ENCODE measurements at regions not wholly inside any gene's neighbourhood (a gene's known extent, or its start where the extent isn't known, plus 50 kb on each side); places are given as distances from the start of the nearest gene placed in this dataset.
"Not testable (repeated sequence)": the region's sequence is repeated elsewhere in the genome, so short reads cannot be mapped to it uniquely, and the experiment has no call there.

DNA sequence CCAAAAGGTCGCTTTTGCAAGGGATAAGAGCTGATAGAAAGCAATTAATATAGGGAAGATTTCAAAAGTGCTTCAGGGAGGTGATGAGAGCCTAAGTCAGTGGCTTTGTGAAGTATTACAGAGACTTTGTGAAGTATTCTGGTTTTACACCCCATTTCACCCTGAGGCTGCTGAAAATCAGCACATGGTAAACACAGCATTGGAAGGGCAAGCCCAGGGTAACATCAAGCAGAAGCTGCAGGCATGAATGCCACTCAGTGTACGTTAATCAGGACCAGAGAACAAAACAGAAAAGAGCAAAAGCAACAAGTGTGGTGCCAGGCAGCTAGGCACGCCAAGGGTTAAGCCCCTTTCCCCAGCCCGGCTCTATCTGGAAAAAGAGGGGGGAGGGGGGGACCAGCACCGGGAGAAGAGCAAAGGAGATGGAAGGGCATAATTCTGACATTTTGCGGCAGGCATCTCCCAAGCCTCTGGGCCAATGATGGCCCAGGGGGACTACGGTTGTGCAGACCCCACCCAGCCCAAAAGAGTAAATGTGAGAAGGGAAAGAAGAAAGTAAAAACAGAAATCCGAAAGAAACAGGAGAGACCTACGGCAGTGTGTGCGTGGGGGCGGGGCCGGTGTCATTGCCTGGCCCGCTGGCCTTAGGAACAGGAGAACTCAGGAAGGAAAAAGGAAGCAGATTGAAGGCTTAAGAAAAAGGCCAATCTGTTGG lies 58.9 kb downstream of the DHRS2 start:
- DNase-seq: peak in 1 of 2 experiments; percentile 11

DNA sequence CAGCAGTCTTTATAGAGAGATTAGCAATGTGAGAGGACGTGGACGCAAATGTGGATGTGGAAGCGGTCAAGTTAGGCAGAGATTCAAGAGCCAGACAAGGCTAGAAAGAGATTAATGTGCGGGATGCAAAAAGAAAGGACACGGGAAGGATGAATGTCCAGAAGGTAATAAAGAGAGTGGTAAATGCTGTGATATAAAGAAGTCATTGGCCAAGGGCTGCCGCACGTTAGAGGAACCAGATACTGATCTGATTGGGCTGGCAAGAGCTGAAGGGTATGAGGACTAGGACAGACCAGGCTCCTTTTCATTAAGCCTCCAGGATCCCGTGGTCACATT lies 59.5 kb downstream of the DHRS2 start:
- no peak for DNase-seq

GRCh38 chr14:23696701-23697239 lies 60.6 kb downstream of the DHRS2 start:
- no peak for DNase-seq

- no peak for DNase-seq
Observed at GRCh38 chr14:23697680-23698079, 61.5 kb downstream of the DHRS2 start.

GRCh38 chr14:23702656-23703426 lies 66.7 kb downstream of the DHRS2 start:
- DNase-seq: no peak

- DNase-seq: no peak
Observed at GRCh38 chr14:23704890-23705289, 68.7 kb downstream of the DHRS2 start.

DNA sequence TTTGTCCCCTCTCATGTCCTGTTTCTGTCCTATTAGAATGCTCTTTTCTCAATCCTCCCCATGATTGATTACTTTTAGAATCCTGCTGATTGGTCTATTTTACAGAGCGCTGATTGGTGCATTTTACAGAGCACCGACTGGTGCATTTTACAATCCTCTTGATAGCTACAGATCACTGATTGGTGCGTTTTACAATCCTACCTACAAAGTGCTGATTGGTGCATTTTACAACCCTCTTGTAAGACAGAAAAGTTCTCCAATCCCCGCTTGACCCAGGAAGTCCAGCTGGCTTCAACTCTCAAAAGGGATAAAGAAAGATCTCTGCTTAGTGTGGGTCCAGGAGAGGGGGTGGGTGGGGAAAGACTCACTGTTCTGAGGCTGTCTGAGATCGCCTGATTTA lies 71.3 kb downstream of the DHRS2 start:
- no peak for DNase-seq

DNA sequence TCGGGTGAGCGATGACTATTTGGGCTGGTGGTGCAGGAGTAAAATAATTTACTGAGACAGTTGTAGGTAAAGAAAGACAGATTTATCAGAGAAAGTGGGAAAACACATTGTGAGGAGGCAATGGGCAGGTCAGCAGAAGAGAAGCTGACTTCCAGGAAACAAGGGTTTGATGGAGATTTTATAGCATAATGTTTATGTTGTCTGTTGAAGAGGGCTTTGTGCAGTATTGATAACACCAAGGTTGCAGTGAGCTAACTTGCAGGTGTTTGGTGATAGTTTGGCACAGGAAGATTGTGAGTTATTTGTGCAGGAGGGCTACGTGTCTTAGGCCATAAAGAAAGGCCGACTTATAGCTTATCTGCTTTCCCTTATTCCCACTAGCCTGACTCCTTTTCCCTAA lies 72.2 kb downstream of the DHRS2 start:
- DNase-seq: no peak

GRCh38 chr14:23709923-23710322 lies 73.8 kb downstream of the DHRS2 start:
- no peak for DNase-seq

DNA sequence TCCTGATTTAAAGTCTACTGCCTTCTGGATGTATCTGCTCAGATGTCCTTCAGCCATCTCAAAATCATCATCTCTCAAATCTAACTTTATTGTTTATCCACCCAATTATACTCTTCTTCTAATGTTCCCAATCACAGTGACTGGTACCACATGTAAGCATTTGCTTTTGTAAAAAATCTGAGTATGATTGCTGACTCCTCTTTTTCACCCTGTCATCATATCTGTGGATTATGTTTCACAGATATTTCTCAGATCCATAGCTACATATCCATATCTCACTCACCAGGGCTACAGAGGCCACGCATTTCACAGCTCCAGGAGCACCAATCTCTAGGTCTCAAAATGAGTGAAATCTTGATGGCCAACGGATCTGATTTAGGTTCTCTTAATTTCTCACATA lies 76.1 kb downstream of the DHRS2 start:
- no peak for DNase-seq

GRCh38 chr14:23719225-23719985 lies 83.2 kb downstream of the DHRS2 start:
- no peak for DNase-seq

DNA sequence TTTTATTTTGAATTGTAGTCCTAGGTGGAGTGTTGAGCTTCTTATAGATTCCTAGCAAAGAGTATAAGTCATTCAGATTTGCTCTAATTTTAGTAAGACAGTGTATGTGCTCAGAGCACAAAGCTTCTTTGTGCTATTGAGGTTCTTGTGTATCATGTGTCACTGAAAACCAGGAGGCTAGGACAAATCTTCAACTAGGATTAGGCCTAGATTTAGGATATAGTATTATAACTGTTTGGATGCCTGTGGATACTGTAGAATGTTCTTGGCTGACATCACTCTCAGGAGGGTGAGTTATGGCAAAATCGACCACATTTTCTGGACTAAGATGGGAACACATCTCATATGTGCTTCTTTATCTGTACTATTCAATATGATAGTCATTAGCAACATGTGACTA lies 86.5 kb downstream of the DHRS2 start:
- DNase-seq: no peak

DNA sequence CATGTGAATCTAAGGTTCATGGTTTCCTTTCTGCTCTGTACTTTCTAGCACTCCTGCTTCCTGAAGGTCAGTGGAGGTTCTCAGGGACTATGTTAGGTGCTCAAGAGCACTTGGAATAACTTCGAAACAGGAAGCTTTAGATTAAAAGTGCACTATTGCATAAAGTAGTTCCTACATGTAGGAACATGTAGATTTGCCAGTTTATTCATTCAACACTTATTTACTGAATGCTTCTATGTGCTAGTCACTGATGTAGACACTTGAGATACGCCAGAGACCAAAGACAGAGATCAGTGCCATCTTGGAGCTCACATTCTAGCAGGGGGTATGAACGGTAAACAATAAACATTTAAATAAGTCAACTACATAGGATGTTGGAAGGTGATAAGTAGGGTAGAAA lies 87.7 kb downstream of the DHRS2 start:
- no peak for DNase-seq

DNA sequence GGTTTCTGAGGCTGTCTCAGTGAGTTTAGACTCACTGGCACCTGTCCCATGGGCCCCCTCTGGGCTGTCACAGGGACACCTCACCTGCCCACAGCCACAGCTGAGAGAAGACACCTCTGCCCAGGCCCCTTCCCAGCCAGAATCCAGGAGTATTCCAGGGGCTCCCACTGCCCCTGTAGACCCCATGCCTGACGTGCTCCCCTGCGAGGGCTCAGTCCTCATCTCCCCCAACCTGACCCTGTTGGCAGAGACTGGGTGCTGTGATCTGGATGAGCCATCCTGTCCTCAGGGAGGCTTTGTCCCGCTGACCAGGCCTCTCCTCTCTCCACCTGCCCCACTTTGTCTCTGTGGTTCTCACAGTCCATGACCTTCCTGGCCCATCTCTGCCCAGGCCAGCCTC lies 89.4 kb downstream of the DHRS2 start:
- DNase-seq: no peak

DNA sequence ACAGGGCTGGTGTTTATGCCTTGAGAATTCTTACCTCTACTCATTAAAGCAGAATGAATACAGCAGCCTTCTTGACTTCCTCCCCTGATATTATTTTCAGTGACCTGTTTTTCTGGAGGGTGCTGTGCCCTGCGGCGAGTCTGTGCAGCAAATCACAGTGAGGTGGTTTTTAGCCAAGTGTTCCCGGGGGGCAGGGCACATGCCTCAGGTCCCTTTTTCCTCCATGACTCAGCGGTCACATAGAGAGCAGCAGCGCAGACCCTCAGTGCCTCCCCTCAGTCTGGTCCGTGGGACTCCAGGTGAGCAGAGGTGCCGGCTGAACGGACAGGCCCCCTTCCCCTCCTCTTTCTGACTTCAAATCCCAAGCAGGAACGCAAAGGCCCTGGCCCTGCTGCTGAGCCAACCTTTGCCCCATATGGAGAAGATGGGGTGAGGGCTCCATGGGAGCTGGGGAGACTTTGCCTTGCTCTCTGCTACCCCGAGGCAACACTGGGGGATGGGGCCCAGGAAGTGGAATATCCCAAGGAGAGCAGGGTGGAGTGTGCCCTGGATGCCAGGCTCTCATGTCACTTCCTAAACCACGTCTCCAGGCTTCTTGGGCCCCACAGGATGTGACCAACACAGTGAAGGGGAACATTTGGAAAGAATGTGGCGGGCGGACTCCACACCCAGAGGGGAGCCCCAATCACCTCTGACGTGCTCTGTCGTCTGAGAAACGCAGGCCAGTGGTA lies 90.0 kb downstream of the DHRS2 start:
- DNase-seq: no peak

- DNase-seq: peak in 1 of 2 experiments; percentile 70
Observed at GRCh38 chr14:23727566-23728335, 91.6 kb downstream of the DHRS2 start.

GRCh38 chr14:23728791-23729190 lies 92.6 kb downstream of the DHRS2 start:
- DNase-seq: no peak

- no peak for DNase-seq
Observed at GRCh38 chr14:23729720-23730387, 93.7 kb downstream of the DHRS2 start.

DNA sequence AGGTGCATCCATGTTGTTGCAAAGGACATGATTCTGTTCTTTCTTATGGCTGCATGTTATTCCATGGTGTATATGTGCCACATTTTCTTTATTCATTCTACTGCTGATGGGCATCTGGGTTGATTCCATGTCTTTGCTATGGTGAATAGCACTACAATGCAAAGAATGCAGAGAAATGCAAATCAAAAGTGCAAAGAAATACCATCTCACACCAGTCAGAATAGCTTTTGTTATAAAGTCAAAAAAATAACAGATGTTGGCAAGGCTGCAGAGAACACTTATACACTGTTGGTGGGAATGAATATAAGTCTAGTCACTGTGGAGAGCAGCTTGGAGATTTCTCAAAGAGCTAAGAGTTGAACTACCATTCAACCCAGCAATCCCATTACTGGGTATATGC lies 99.2 kb downstream of the DHRS2 start:
- no peak for DNase-seq

GRCh38 chr14:23744368-23744767 lies 108.2 kb downstream of the DHRS2 start:
- not testable (repeated sequence) for DNase-seq

DNA sequence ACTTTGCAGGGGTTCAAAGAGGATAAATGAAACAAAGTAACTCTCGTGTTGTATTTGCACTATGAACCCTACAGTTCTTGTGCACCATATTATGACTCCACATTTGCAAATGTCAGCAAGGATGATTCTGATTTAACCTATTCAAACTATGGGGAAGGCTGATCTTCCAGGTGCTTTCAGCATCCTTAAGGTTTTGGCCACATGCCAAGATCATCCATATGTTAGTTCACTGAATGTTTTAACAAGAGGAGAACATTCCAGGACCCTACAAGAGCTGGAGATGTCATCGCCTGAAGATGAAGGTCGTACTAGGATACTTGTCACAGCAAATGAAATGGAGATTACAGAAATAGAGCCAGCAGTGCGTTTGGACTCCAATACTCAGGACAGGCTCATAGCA lies 114.2 kb downstream of the DHRS2 start:
- DNase-seq: no peak

GRCh38 chr14:23751616-23752015 lies 115.5 kb downstream of the DHRS2 start:
- no peak for DNase-seq
